Type B pancreatic cell (in vitro differentiated cells): ENCODE measurements at regions not wholly inside any gene's neighbourhood (a gene's known extent, or its start where the extent isn't known, plus 50 kb on each side); places are given as distances from the start of the nearest gene placed in this dataset.

Experiments
- DNase-seq: peaks from one replicate; pipeline ENCODE4 v3.0.0; 2021; ENCODE audit warnings: mixed read lengths; ENCODE audit not compliant: unreplicated experiment; ENCODE audit errors: extremely low spot score
- H3K27ac Mint-ChIP-seq: 2 replicates; pipeline ENCODE4 v1.8.0; 2021; ENCODE audit warnings: mild to moderate bottlenecking, mixed read lengths
- H3K27me3 Mint-ChIP-seq: 2 replicates; pipeline ENCODE4 v1.8.0; 2021; ENCODE audit warnings: mixed read lengths
- H3K36me3 Mint-ChIP-seq: 2 replicates; pipeline ENCODE4 v1.8.0; 2021; ENCODE audit warnings: mixed read lengths
- H3K4me1 Mint-ChIP-seq: one replicate; pipeline ENCODE4 v1.8.0; 2021; ENCODE audit warnings: mixed read lengths; ENCODE audit not compliant: unreplicated experiment
- H3K4me3 Mint-ChIP-seq: 2 replicates; pipeline ENCODE4 v1.8.0; 2021; ENCODE audit warnings: mild to moderate bottlenecking, mixed read lengths
- H3K9me3 Mint-ChIP-seq: 2 replicates; pipeline ENCODE4 v1.8.0; 2021; ENCODE audit warnings: mixed read lengths
- CTCF ChIP-seq: fragments of 200-600 bp; sonication (generic); conservative IDR thresholded peaks from 2 replicates; pipeline ENCODE4 v1.5.0; 2021; ENCODE audit warnings: antibody characterized with exemption, mild to moderate bottlenecking

GRCh38 chrX:148282504-148282903, 217.9 kb upstream of the AFF2 start:
- no peaks in the 10 kb centered on the region for H3K9me3 Mint-ChIP-seq
- TF ChIP-seq CTCF: no peak
- H3K27ac Mint-ChIP-seq: no peak overlapping the region
- no peaks in the 10 kb centered on the region for H3K4me1 Mint-ChIP-seq
- H3K27me3 Mint-ChIP-seq: no peaks in the 10 kb centered on the region
- no peak overlapping the region for H3K4me3 Mint-ChIP-seq
- DNase-seq: no peak
- no peaks in the 10 kb centered on the region for H3K36me3 Mint-ChIP-seq

DNA sequence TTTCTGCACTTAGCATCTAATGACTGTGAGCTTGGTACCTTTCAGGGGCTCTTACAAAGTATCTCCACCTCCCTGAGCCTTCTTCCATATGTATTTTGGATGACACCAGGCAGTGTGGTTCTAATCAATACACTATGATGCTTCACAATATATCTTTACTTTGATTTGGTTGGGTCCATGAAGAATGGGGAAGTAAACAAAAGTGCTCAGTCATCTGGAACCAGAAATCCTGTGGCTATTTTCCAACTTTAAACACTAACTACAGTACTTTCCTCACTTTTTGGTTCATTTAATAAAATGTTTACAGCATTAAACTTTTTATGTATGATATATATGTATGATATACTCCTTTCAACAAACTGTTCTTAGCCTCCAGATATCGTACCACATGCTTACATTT, 216.4 kb upstream of the AFF2 start:
- Mint-ChIP-seq H3K27me3 (no peaks in the 10 kb centered on the region), H3K36me3 (no peaks in the 10 kb centered on the region), H3K9me3 (no peaks in the 10 kb centered on the region), H3K27ac (no peak overlapping the region), H3K4me3 (no peak overlapping the region), H3K4me1 (no peaks in the 10 kb centered on the region)
- DNase-seq: no peak
- no peak for TF ChIP-seq CTCF

DNA sequence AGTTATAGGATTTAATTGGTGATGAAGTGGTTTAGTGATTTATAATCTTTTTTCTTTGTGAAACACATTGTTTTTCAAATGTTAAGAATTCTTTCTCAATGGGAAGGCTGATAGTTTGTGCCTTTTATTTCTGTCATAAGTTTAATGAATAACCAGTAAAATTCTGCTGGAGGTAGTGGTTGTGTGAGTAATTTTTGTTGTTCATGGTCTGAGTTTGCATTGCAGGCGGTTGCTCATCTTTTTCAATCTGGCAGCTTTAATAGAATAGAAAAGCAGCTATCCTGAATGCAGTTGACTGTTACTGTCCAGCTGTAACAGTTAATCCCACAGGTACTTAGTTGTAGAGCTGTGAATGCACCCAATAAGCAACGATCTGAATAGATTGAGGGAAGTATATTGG, 215.6 kb upstream of the AFF2 start:
- H3K36me3 Mint-ChIP-seq: no peaks in the 10 kb centered on the region

GRCh38 chrX:148288451-148288850, 212.0 kb upstream of the AFF2 start:
- Mint-ChIP-seq H3K4me3 (no peak overlapping the region), H3K27ac (no peak overlapping the region), H3K27me3 (no peaks in the 10 kb centered on the region), H3K36me3 (no peaks in the 10 kb centered on the region), H3K4me1 (no peaks in the 10 kb centered on the region), H3K9me3 (peaks cover 3% of the 10 kb centered on the region)
- no peak for DNase-seq
- TF ChIP-seq CTCF: no peak

More for the DNA sequence above, 215.6 kb upstream of the AFF2 start:
- H3K27ac Mint-ChIP-seq: no peak overlapping the region
- no peak overlapping the region for H3K4me3 Mint-ChIP-seq
- no peak for TF ChIP-seq CTCF
- H3K27me3 Mint-ChIP-seq: no peaks in the 10 kb centered on the region
- H3K4me1 Mint-ChIP-seq: no peaks in the 10 kb centered on the region
- no peak for DNase-seq
- no peaks in the 10 kb centered on the region for H3K9me3 Mint-ChIP-seq

DNA sequence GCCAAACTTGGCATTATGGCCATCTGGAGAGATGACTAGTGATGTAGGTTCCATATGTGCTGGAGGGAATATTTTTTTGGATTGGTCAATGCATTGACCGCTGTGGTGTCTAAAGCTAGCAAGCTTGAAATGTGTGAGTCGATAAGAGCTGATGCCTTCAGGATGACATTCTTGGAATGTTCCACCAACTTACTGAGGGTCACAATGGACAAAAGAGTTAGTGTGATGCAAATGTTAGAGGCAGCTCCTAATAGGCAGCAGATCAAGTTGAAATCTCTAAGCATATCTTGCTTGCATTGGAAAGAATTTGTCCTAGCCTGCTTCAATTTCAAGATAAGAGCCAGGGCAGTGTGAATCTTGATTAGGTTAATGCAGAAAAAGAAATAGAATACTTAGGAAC, 210.4 kb upstream of the AFF2 start:
- no peak for TF ChIP-seq CTCF
- H3K4me3 Mint-ChIP-seq: no peak overlapping the region
- peaks cover 3% of the 10 kb centered on the region for H3K9me3 Mint-ChIP-seq
- no peak for DNase-seq
- H3K27me3 Mint-ChIP-seq: no peaks in the 10 kb centered on the region
- H3K4me1 Mint-ChIP-seq: no peaks in the 10 kb centered on the region
- no peak overlapping the region for H3K27ac Mint-ChIP-seq
- H3K36me3 Mint-ChIP-seq: no peaks in the 10 kb centered on the region

GRCh38 chrX:148290931-148291330, 209.5 kb upstream of the AFF2 start:
- Mint-ChIP-seq H3K4me3 (no peak overlapping the region), H3K36me3 (no peaks in the 10 kb centered on the region), H3K27ac (no peak overlapping the region), H3K4me1 (no peaks in the 10 kb centered on the region), H3K27me3 (no peaks in the 10 kb centered on the region), H3K9me3 (peaks cover 3% of the 10 kb centered on the region)
- TF ChIP-seq CTCF: no peak
- DNase-seq: no peak
